Neural progenitor cell (in vitro differentiated cells): ENCODE measurements at regions not wholly inside any gene's neighbourhood (a gene's known extent, or its start where the extent isn't known, plus 50 kb on each side); places are given as distances from the start of the nearest gene placed in this dataset.
A peak's percentile ranks its signal among the peaks of the same experiment; 100 is the strongest.

ENCODE experiments used
- DNase-seq: peaks from one replicate; pipeline ENCODE4 v3.0.0-alpha.2; 2016; ENCODE audit warnings: low spot score
- H2AFZ ChIP-seq: fragments of 200-600 bp; sonication (generic); replicated peaks from 2 replicates; pipeline ENCODE4 v1.6.1; 2016; ENCODE audit warnings: antibody characterized with exemption
- H3F3A ChIP-seq: fragments of 200-600 bp; sonication (generic); 2 replicates; pipeline ENCODE4 v1.6.1; 2016; ENCODE audit warnings: antibody characterized with exemption, low read depth
- H3K27ac ChIP-seq: fragments of 200-600 bp; sonication (generic); 2 replicates; pipeline ENCODE4 v1.5.1; 2016; ENCODE audit warnings: mild to moderate bottlenecking
- H3K27me3 ChIP-seq: fragments of 200-600 bp; sonication (generic); 2 replicates; pipeline ENCODE4 v1.6.1; 2016; ENCODE audit warnings: mild to moderate bottlenecking, moderate library complexity
- H3K36me3 ChIP-seq: fragments of 200-600 bp; sonication (generic); 2 replicates; pipeline ENCODE4 v1.5.1; 2016
- H3K4me1 ChIP-seq: fragments of 200-600 bp; sonication (generic); 2 replicates; pipeline ENCODE4 v1.6.1; 2016; ENCODE audit warnings: mixed run types
- H3K4me2 ChIP-seq: fragments of 200-600 bp; sonication (generic); 2 replicates; pipeline ENCODE4 v1.6.1; 2016
- H3K4me3 ChIP-seq: fragments of 200-600 bp; sonication (generic); 2 replicates; pipeline ENCODE4 v1.5.1; 2016
- H3K79me2 ChIP-seq: fragments of 200-600 bp; sonication (generic); 2 replicates; pipeline ENCODE4 v1.6.1; 2016; ENCODE audit warnings: low read depth
- H3K9ac ChIP-seq: fragments of 200-600 bp; sonication (generic); 2 replicates; pipeline ENCODE4 v1.6.1; 2016
- H3K9me3 ChIP-seq: fragments of 200-600 bp; sonication (generic); 2 replicates; pipeline ENCODE4 v1.5.1; 2016; ENCODE audit warnings: low read depth
- H4K20me1 ChIP-seq: fragments of 200-600 bp; sonication (generic); 2 replicates; pipeline ENCODE4 v1.6.1; 2016; ENCODE audit warnings: low read depth
- H3K27ac Mint-ChIP-seq: 3 replicates; pipeline ENCODE4 v1.8.0; 2021; ENCODE audit warnings: mixed read lengths
- H3K27me3 Mint-ChIP-seq: 2 replicates; pipeline ENCODE4 v1.8.0; 2022; ENCODE audit warnings: low read depth, mild to moderate bottlenecking, inconsistent platforms, moderate library complexity, mixed read lengths; ENCODE audit not compliant: insufficient read depth
- H3K36me3 Mint-ChIP-seq: 3 replicates; pipeline ENCODE4 v1.8.0; 2021; ENCODE audit warnings: mixed read lengths
- H3K4me1 Mint-ChIP-seq: 3 replicates; pipeline ENCODE4 v1.8.0; 2021; ENCODE audit warnings: mixed read lengths
- H3K4me3 Mint-ChIP-seq: 3 replicates; pipeline ENCODE4 v1.8.0; 2021; ENCODE audit warnings: mild to moderate bottlenecking, moderate library complexity, mixed read lengths
- H3K9me3 Mint-ChIP-seq: 3 replicates; pipeline ENCODE4 v1.8.0; 2020; ENCODE audit warnings: mixed read lengths
- CTCF ChIP-seq: fragments of 200-600 bp; sonication (generic); IDR thresholded peaks from 2 replicates; pipeline ENCODE4 v1.5.1; 2017; ENCODE audit warnings: antibody characterized with exemption, mild to moderate bottlenecking
- EZH2 ChIP-seq: fragments of 200-600 bp; sonication (generic); IDR thresholded peaks from 2 replicates; pipeline ENCODE4 v1.6.1; 2017; ENCODE audit warnings: antibody characterized with exemption, mild to moderate bottlenecking, moderate library complexity
- EZH2phosphoT487 ChIP-seq: fragments of 200-600 bp; sonication (generic); IDR thresholded peaks from 2 replicates; pipeline ENCODE4 v1.6.1; 2017; ENCODE audit warnings: antibody characterized with exemption

GRCh38 chr20:51917886-51918535 is 115.7 kb upstream of the SALL4 start:
- no peak for DNase-seq
- Histone ChIP-seq H3K27me3 (no peaks in the 10 kb centered on the region), H3K9ac (no peak overlapping the region), H3K4me3 (no peak overlapping the region), H3K27ac (no peak overlapping the region), H3K4me2 (peak overlapping the region; percentile 11), H4K20me1 (no peaks in the 10 kb centered on the region), H3K79me2 (no peaks in the 10 kb centered on the region), H3K9me3 (no peaks in the 10 kb centered on the region), H3K4me1 (peaks cover 6% of the 10 kb centered on the region), H3F3A (peaks cover 7% of the 10 kb centered on the region), H3K36me3 (no peaks in the 10 kb centered on the region), H2AFZ (no peak overlapping the region)
- no peaks in the 10 kb centered on the region for H3K36me3 Mint-ChIP-seq
- peaks cover 34% of the 10 kb centered on the region for H3K4me1 Mint-ChIP-seq
- no peak for TF ChIP-seq CTCF
- no peak for TF ChIP-seq EZH2
- TF ChIP-seq EZH2phosphoT487 = no peak
- no peak overlapping the region for H3K4me3 Mint-ChIP-seq
- peaks cover 2% of the 10 kb centered on the region for H3K27me3 Mint-ChIP-seq
- no peak overlapping the region for H3K27ac Mint-ChIP-seq
- H3K9me3 Mint-ChIP-seq = no peaks in the 10 kb centered on the region

GRCh38 chr20:51916244-51916643 is 113.9 kb upstream of the SALL4 start:
- no peak overlapping the region for H3K27ac ChIP-seq
- H3K27ac Mint-ChIP-seq = no peak overlapping the region
- no peak for DNase-seq

GRCh38 chr20:51914758-51915157 is 112.4 kb upstream of the SALL4 start:
- H3K9me3 Mint-ChIP-seq = no peaks in the 10 kb centered on the region
- peaks cover 61% of the 10 kb centered on the region for H3K4me1 Mint-ChIP-seq
- H3K27ac ChIP-seq = no peak overlapping the region
- no peaks in the 10 kb centered on the region for H3K27me3 ChIP-seq
- no peaks in the 10 kb centered on the region for H3K79me2 ChIP-seq
- no peak overlapping the region for H3K4me3 ChIP-seq
- no peak for DNase-seq
- TF ChIP-seq EZH2phosphoT487 (no peak), EZH2 (no peak), CTCF (no peak)
- H4K20me1 ChIP-seq = no peaks in the 10 kb centered on the region
- H3K9me3 ChIP-seq = no peaks in the 10 kb centered on the region
- H3F3A ChIP-seq = peaks cover 35% of the 10 kb centered on the region
- H3K4me1 ChIP-seq = peaks cover 35% of the 10 kb centered on the region
- H3K36me3 Mint-ChIP-seq = no peaks in the 10 kb centered on the region
- H3K36me3 ChIP-seq = no peaks in the 10 kb centered on the region
- no peak overlapping the region for H3K4me3 Mint-ChIP-seq
- no peak overlapping the region for H3K9ac ChIP-seq
- peaks cover 2% of the 10 kb centered on the region for H3K27me3 Mint-ChIP-seq
- no peak overlapping the region for H2AFZ ChIP-seq
- no peak overlapping the region for H3K4me2 ChIP-seq
- H3K27ac Mint-ChIP-seq = peak overlapping the region; percentile 62

More at GRCh38 chr20:51916244-51916643, 113.9 kb upstream of the SALL4 start:
- Mint-ChIP-seq H3K27me3 (peaks cover 2% of the 10 kb centered on the region), H3K36me3 (no peaks in the 10 kb centered on the region), H3K4me1 (peaks cover 46% of the 10 kb centered on the region), H3K9me3 (no peaks in the 10 kb centered on the region), H3K4me3 (peak overlapping the region; percentile 8)
- no peaks in the 10 kb centered on the region for H4K20me1 ChIP-seq
- H3K9me3 ChIP-seq = no peaks in the 10 kb centered on the region
- peaks cover 20% of the 10 kb centered on the region for H3K4me1 ChIP-seq
- TF ChIP-seq CTCF = no peak
- no peaks in the 10 kb centered on the region for H3K79me2 ChIP-seq
- H3K9ac ChIP-seq = no peak overlapping the region
- peaks cover 21% of the 10 kb centered on the region for H3F3A ChIP-seq
- H3K36me3 ChIP-seq = no peaks in the 10 kb centered on the region
- no peak overlapping the region for H3K4me2 ChIP-seq
- no peaks in the 10 kb centered on the region for H3K27me3 ChIP-seq
- no peak overlapping the region for H2AFZ ChIP-seq
- no peak overlapping the region for H3K4me3 ChIP-seq
